ENCODE measurements at regions not wholly inside any gene's neighbourhood (a gene's known extent, or its start where the extent isn't known, plus 50 kb on each side); places are given as distances from the start of the nearest gene placed in this dataset.

GRCh38 chr1:244352156-244352830, 99.4 kb downstream of the ADSS2 start:
- DNase-seq: no peak

- no peak for DNase-seq
These were observed 98.1 kb downstream of the ADSS2 start for GRCh38 chr1:244353551-244354091.

GRCh38 chr1:244354810-244355278, 96.9 kb downstream of the ADSS2 start:
- no peak for DNase-seq

GRCh38 chr1:244356376-244356775, 95.3 kb downstream of the ADSS2 start:
- DNase-seq: no peak
